ENCODE measurements at regions not wholly inside any gene's neighbourhood (a gene's known extent, or its start where the extent isn't known, plus 50 kb on each side); places are given as distances from the start of the nearest gene placed in this dataset.

DNA sequence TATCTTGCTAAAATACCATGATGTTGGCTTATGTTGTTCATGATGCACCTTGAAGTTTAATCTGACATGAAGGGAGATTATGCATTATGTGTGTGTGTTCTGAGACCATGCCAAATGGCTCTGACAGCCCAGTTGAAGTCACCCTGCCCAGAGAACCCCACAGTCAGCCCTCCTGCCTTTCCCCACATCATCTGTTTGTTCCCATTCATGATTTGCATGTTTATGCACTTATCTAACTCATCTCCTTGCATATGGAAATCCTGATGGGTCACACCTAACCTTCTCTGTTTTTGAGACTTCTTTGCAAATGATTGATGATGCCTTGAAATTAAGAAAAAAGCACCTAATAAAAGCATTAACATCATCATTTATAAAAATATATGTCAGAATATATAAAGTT is 752.2 kb downstream of the GALR1 start:
- TF ChIP-seq, protein P1, sequence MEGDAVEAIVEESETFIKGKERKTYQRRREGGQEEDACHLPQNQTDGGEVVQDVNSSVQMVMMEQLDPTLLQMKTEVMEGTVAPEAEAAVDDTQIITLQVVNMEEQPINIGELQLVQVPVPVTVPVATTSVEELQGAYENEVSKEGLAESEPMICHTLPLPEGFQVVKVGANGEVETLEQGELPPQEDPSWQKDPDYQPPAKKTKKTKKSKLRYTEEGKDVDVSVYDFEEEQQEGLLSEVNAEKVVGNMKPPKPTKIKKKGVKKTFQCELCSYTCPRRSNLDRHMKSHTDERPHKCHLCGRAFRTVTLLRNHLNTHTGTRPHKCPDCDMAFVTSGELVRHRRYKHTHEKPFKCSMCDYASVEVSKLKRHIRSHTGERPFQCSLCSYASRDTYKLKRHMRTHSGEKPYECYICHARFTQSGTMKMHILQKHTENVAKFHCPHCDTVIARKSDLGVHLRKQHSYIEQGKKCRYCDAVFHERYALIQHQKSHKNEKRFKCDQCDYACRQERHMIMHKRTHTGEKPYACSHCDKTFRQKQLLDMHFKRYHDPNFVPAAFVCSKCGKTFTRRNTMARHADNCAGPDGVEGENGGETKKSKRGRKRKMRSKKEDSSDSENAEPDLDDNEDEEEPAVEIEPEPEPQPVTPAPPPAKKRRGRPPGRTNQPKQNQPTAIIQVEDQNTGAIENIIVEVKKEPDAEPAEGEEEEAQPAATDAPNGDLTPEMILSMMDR (IDR thresholded peaks at IDR 0.05) = no peak
- TF ChIP-seq POLR2A (IDR thresholded peaks at IDR 0.05) = no peak

Data from heart left ventricle (tissue), 13 donors.